ENCODE measurements at regions not wholly inside any gene's neighbourhood (a gene's known extent, or its start where the extent isn't known, plus 50 kb on each side); places are given as distances from the start of the nearest gene placed in this dataset.

DNA sequence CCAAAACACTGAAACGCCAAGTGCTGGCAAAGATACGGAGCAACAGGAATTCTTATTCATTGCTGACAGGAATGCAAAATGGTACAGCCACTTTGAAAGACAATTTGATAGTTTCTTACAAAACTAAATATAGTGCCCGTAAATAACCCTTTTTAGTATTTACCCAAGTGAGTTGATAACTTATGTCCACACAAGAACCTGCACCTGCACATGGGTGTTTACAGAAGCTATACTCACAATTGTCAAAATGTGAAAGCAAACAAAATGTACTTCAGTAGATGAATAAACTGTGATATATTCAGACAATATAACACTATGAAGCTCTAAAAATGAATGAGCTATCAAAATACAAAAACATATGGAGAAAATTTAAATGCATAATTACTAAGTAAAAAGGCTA, 86.6 kb downstream of the ATXN7L3B start:
- Histone ChIP-seq H3K27me3 (ENCODE audit: control insufficient read depth in 3 of 3, insufficient read depth in 3 of 3, low read length in 2 of 3) (no peaks in the 10 kb centered on the region), H3K9me3 (ENCODE audit: control insufficient read depth in 4 of 4, insufficient read depth in 3 of 4, low read length in 3 of 4) (peaks cover 0 to 2% (median 0%) of the 10 kb centered on the region in 4 donors), H3K9ac (ENCODE audit: insufficient read depth in 1 of 2, low read length in 2 of 2) (no peak overlapping the region), H3K4me3 (no peak overlapping the region), H3K36me3 (ENCODE audit: control insufficient read depth in 4 of 4, insufficient read depth in 4 of 4, low read length in 4 of 4) (no peaks in the 10 kb centered on the region), H3K27ac (ENCODE audit: low read depth in 1 of 2, low read length in 1 of 2) (no peak overlapping the region), H3K4me1 (ENCODE audit: control insufficient read depth in 5 of 5, insufficient read depth in 5 of 5, low read length in 5 of 5) (no peaks in the 10 kb centered on the region)
- TF ChIP-seq, protein P1, sequence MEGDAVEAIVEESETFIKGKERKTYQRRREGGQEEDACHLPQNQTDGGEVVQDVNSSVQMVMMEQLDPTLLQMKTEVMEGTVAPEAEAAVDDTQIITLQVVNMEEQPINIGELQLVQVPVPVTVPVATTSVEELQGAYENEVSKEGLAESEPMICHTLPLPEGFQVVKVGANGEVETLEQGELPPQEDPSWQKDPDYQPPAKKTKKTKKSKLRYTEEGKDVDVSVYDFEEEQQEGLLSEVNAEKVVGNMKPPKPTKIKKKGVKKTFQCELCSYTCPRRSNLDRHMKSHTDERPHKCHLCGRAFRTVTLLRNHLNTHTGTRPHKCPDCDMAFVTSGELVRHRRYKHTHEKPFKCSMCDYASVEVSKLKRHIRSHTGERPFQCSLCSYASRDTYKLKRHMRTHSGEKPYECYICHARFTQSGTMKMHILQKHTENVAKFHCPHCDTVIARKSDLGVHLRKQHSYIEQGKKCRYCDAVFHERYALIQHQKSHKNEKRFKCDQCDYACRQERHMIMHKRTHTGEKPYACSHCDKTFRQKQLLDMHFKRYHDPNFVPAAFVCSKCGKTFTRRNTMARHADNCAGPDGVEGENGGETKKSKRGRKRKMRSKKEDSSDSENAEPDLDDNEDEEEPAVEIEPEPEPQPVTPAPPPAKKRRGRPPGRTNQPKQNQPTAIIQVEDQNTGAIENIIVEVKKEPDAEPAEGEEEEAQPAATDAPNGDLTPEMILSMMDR (IDR thresholded peaks at IDR 0.05; ENCODE audit: control extremely low read depth, extremely low read depth): no peak
- WGBS, 2 donors: 52 to 66% methylated on average over 3 of the region's 3 CpGs
- ATAC-seq (ENCODE audit: insufficient read depth, low FRiP score) (no peak), DNase-seq (no peak)

DNA sequence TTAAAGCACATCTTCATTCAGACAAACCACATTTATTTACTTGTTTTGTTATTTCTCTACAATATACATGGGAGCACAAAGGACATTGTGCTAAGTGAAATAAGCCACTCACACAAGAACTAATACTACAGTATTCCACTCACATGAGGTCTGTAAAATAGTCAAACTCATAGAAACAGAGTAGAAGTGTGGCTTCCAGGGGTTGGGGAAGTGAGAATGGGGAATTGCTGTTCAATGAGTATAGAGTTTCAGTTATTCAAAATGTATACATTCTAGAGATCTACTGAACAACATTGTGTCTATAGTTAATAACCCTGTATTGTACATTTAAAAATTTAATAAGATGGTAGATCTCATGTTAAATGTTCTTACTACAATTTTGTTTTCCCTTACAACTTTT, 88.8 kb downstream of the ATXN7L3B start:
- no peak overlapping the region for H3K4me3 ChIP-seq
- ATAC-seq (ENCODE audit: insufficient read depth, low FRiP score) (no peak), DNase-seq (no peak)
- H3K4me1 ChIP-seq (ENCODE audit: control insufficient read depth in 5 of 5, insufficient read depth in 5 of 5, low read length in 5 of 5): no peaks in the 10 kb centered on the region
- H3K27ac ChIP-seq (ENCODE audit: low read depth in 1 of 2, low read length in 1 of 2): no peak overlapping the region
- H3K9me3 ChIP-seq (ENCODE audit: control insufficient read depth in 4 of 4, insufficient read depth in 3 of 4, low read length in 3 of 4): peaks cover 0 to 8% (median 0%) of the 10 kb centered on the region in 4 donors
- no peaks in the 10 kb centered on the region for H3K36me3 ChIP-seq (ENCODE audit: control insufficient read depth in 4 of 4, insufficient read depth in 4 of 4, low read length in 4 of 4)
- no peak overlapping the region for H3K9ac ChIP-seq (ENCODE audit: insufficient read depth in 1 of 2, low read length in 2 of 2)
- H3K27me3 ChIP-seq (ENCODE audit: control insufficient read depth in 3 of 3, insufficient read depth in 3 of 3, low read length in 2 of 3): no peaks in the 10 kb centered on the region
- TF ChIP-seq, protein P1 (IDR thresholded peaks at IDR 0.05; ENCODE audit: control extremely low read depth, extremely low read depth): no peak

DNA sequence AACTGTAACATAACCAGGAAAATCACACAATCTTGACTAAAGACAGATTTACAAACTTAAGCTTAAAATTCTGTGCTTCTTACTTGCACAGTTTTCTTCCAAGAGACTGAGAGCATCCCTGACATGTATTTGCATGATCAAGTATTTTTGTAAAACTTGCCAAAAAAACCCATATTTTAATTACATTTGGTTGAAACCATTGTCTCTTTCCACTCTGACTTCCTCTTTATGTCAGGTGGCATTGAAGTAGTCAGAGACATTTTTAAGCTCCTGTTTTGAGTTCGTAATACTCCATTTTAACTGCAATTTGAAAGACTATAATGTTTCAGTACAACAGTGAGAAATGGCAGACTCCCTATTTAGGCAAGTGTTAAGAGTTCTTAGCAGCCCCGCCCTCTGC, 103.6 kb downstream of the ATXN7L3B start:
- ATAC-seq (ENCODE audit: insufficient read depth, low FRiP score) (no peak), DNase-seq (no peak)
- Histone ChIP-seq H3K4me1 (ENCODE audit: control insufficient read depth in 5 of 5, insufficient read depth in 5 of 5, low read length in 5 of 5) (no peaks in the 10 kb centered on the region), H3K36me3 (ENCODE audit: control insufficient read depth in 4 of 4, insufficient read depth in 4 of 4, low read length in 4 of 4) (no peaks in the 10 kb centered on the region), H3K4me3 (no peak overlapping the region), H3K9ac (ENCODE audit: insufficient read depth in 1 of 2, low read length in 2 of 2) (no peak overlapping the region), H3K27ac (ENCODE audit: low read depth in 1 of 2, low read length in 1 of 2) (no peak overlapping the region), H3K27me3 (ENCODE audit: control insufficient read depth in 3 of 3, insufficient read depth in 3 of 3, low read length in 2 of 3) (no peaks in the 10 kb centered on the region), H3K9me3 (ENCODE audit: control insufficient read depth in 4 of 4, insufficient read depth in 3 of 4, low read length in 3 of 4) (no peaks in the 10 kb centered on the region)
- TF ChIP-seq, protein P1 (IDR thresholded peaks at IDR 0.05; ENCODE audit: control extremely low read depth, extremely low read depth): no peak
- 90 to 91% methylated on average over 2 of the region's 2 CpGs for WGBS, 2 donors

DNA sequence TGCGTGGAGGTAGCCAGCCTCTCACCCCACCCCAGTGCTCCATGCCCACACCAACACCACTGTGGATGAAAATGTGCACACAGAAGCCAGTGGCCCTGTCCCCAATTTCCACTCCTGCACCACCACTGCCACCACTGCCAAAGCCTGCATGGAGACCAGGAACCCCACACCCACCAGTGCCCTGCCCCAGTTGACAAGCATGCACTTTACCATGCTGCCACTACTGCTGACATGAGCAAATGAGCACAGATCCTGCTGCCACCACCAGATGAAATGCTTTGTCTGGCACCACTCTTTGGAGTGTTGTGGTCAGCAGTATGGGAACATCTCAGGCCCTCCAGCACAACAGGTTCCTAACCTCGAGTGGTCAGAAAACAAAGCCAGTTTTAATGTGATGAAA, 104.1 kb downstream of the ATXN7L3B start:
- no peak for DNase-seq
- TF ChIP-seq, protein P1 (IDR thresholded peaks at IDR 0.05; ENCODE audit: control extremely low read depth, extremely low read depth): no peak
- no peak overlapping the region for H3K27ac ChIP-seq (ENCODE audit: low read depth in 1 of 2, low read length in 1 of 2)
- ATAC-seq (ENCODE audit: insufficient read depth, low FRiP score): no peak
- no peak overlapping the region for H3K4me3 ChIP-seq
- H3K27me3 ChIP-seq (ENCODE audit: control insufficient read depth in 3 of 3, insufficient read depth in 3 of 3, low read length in 2 of 3): no peaks in the 10 kb centered on the region
- WGBS, 2 donors: 72 to 78% methylated on average over 2 of the region's 2 CpGs
- H3K9me3 ChIP-seq (ENCODE audit: control insufficient read depth in 4 of 4, insufficient read depth in 3 of 4, low read length in 3 of 4): no peaks in the 10 kb centered on the region
- H3K4me1 ChIP-seq (ENCODE audit: control insufficient read depth in 5 of 5, insufficient read depth in 5 of 5, low read length in 5 of 5): no peaks in the 10 kb centered on the region
- no peak overlapping the region for H3K9ac ChIP-seq (ENCODE audit: insufficient read depth in 1 of 2, low read length in 2 of 2)
- H3K36me3 ChIP-seq (ENCODE audit: control insufficient read depth in 4 of 4, insufficient read depth in 4 of 4, low read length in 4 of 4): no peaks in the 10 kb centered on the region

All from lung (tissue), 11 donors.